AG10803 (cell line): ENCODE measurements at regions not wholly inside any gene's neighbourhood (a gene's known extent, or its start where the extent isn't known, plus 50 kb on each side); places are given as distances from the start of the nearest gene placed in this dataset.
A peak's percentile ranks its signal among the peaks of the same experiment; 100 is the strongest.
"Not testable (repeated sequence)": the region's sequence is repeated elsewhere in the genome, so short reads cannot be mapped to it uniquely, and the experiment has no call there.

Experiments used
- DNase-seq: peaks from one replicate; pipeline ENCODE4 v3.0.0; 2010; ENCODE audit warnings: low read depth
- H3K4me3 ChIP-seq: 2 replicates; pipeline ENCODE4 v1.5.1; 2011; ENCODE audit warnings: mild to moderate bottlenecking, low read length, control low read depth
- CTCF ChIP-seq: conservative IDR thresholded peaks from 2 replicates; pipeline ENCODE4 v1.5.1; 2011; ENCODE audit warnings: mild to moderate bottlenecking, low read length, control low read depth, inconsistent platforms

- H3K4me3 ChIP-seq: no peak overlapping the region
- DNase-seq: no peak
- no peak for TF ChIP-seq CTCF
Observed at GRCh38 chr2:107511970-107512789, 314.5 kb upstream of the RGPD4 start.

GRCh38 chr2:107525406-107525805 lies 301.3 kb upstream of the RGPD4 start:
- no peak overlapping the region for H3K4me3 ChIP-seq
- peak; percentile 24 for DNase-seq
- TF ChIP-seq CTCF: no peak

- H3K4me3 ChIP-seq: no peak overlapping the region
- DNase-seq: no peak
- TF ChIP-seq CTCF: no peak
Observed at GRCh38 chr2:107529146-107529545, 297.5 kb upstream of the RGPD4 start.

GRCh38 chr2:107530046-107530445 lies 296.6 kb upstream of the RGPD4 start:
- no peak for TF ChIP-seq CTCF
- H3K4me3 ChIP-seq: no peak overlapping the region
- no peak for DNase-seq

- TF ChIP-seq CTCF: no peak
- no peak for DNase-seq
- no peak overlapping the region for H3K4me3 ChIP-seq
Observed at GRCh38 chr2:107534926-107535325, 291.8 kb upstream of the RGPD4 start.

- H3K4me3 ChIP-seq, DNase-seq: not testable (repeated sequence)
Observed at GRCh38 chr2:107535905-107536689, 290.6 kb upstream of the RGPD4 start.

- no peak for DNase-seq
- no peak overlapping the region for H3K4me3 ChIP-seq
- TF ChIP-seq CTCF: no peak
Observed at GRCh38 chr2:107542314-107542740, 284.4 kb upstream of the RGPD4 start.
